ENCODE measurements at regions not wholly inside any gene's neighbourhood (a gene's known extent, or its start where the extent isn't known, plus 50 kb on each side); places are given as distances from the start of the nearest gene placed in this dataset.

DNA sequence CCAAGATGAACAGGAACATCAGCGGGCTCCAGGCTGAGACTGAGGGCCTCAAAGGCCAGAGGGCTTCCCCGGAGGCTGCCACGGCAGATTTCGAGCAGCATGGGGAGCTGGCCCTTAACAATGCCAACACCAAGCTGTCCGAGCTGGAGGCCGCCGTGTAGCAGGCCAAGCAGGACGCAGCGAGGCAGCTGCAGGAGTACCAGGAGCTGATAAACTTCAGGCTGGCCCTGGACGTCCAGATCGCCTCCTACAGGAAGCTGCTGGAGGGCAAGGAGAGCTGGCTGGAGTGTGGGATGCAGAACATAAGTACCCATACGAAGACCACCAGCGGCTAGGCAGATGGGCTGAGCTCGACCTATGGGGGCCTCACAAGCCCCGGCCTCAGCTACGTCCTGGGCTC lies 823.4 kb upstream of the NEGR1 start:
- TF ChIP-seq, protein P1, sequence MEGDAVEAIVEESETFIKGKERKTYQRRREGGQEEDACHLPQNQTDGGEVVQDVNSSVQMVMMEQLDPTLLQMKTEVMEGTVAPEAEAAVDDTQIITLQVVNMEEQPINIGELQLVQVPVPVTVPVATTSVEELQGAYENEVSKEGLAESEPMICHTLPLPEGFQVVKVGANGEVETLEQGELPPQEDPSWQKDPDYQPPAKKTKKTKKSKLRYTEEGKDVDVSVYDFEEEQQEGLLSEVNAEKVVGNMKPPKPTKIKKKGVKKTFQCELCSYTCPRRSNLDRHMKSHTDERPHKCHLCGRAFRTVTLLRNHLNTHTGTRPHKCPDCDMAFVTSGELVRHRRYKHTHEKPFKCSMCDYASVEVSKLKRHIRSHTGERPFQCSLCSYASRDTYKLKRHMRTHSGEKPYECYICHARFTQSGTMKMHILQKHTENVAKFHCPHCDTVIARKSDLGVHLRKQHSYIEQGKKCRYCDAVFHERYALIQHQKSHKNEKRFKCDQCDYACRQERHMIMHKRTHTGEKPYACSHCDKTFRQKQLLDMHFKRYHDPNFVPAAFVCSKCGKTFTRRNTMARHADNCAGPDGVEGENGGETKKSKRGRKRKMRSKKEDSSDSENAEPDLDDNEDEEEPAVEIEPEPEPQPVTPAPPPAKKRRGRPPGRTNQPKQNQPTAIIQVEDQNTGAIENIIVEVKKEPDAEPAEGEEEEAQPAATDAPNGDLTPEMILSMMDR (IDR thresholded peaks at IDR 0.05) = no peak
- Histone ChIP-seq H3K9me3 (ENCODE audit: control extremely low read depth in 1 of 3, control insufficient read depth in 2 of 3, insufficient read depth in 1 of 3, low read length in 2 of 3) (peaks cover 0 to 17% (median 0%) of the 10 kb centered on the region in 3 donors), H3K79me2 (ENCODE audit: control insufficient read depth, insufficient read depth, low read length) (no peaks in the 10 kb centered on the region), H3K27me3 (replicated peaks in 1 of 4; ENCODE audit: control extremely low read depth in 1 of 4, control insufficient read depth in 3 of 4, insufficient read depth in 4 of 4, low read length in 3 of 4) (no peaks in the 10 kb centered on the region), H3K4me2 (replicated peaks; ENCODE audit: low read depth, low read length, poor library complexity, severe bottlenecking) (no peak overlapping the region), H3K4me3 (ENCODE audit: control extremely low read depth in 1 of 5, extremely low read depth in 1 of 5, insufficient read depth in 1 of 5, low read depth in 2 of 5, low read length in 4 of 5) (no peak overlapping the region), H3K4me1 (ENCODE audit: control insufficient read depth in 2 of 2, insufficient read depth in 2 of 2, low read length in 2 of 2) (no peaks in the 10 kb centered on the region), H3K9ac (ENCODE audit: low read length) (no peak overlapping the region), H2AFZ (ENCODE audit: insufficient read depth, low read depth, low read length, poor library complexity, severe bottlenecking) (no peak overlapping the region), H3K36me3 (replicated peaks in 1 of 2; ENCODE audit: control extremely low read depth in 1 of 2, control insufficient read depth in 1 of 2, extremely low read depth in 1 of 2, insufficient read depth in 2 of 2, low read length in 1 of 2) (no peaks in the 10 kb centered on the region), H4K20me1 (ENCODE audit: control insufficient read depth, insufficient read depth, low read length, poor library complexity, severe bottlenecking) (no peaks in the 10 kb centered on the region), H3K27ac (ENCODE audit: low read length in 2 of 2) (no peak overlapping the region)
- ChIA-PET POLR2A (no interaction called here), CTCF (no interaction called here)
- peaks cover 9% of the 10 kb centered on the region for H3K9me3 Mint-ChIP-seq (ENCODE audit: insufficient read depth)
- H3K27ac Mint-ChIP-seq = no peak overlapping the region
- H3K27me3 Mint-ChIP-seq = no peaks in the 10 kb centered on the region
- ATAC-seq (ENCODE audit: low read depth) (no peak), DNase-seq (no peak)
- intact Hi-C loops (cut with micrococcal nuclease) = no loop called here
- no peak overlapping the region for H3K4me3 Mint-ChIP-seq
- no peaks in the 10 kb centered on the region for H3K4me1 Mint-ChIP-seq
- 93% methylated on average over 16 of the region's 16 CpGs for WGBS (ENCODE audit: insufficient coverage)

DNA sequence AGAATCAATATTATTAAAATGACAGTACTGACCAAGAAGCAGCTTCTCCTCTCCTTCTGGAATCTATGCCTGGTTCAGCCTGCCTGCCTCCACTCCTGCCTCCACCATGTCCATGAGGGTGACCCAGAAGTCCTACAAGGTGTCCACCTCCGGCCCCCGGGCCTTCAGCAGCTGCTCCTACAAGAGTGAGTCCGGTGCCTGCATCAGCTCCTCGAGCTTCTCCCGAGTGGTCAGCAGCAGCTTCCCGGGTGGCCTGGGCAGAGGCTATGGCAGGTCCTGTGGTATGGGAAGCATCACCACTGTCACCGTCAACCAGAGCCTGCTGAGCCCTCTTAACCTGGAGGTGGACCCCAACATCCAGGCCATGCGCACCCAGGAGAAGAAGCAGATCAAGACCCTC lies 822.4 kb upstream of the NEGR1 start:
- no peaks in the 10 kb centered on the region for H3K79me2 ChIP-seq (ENCODE audit: control insufficient read depth, insufficient read depth, low read length)
- no peak overlapping the region for H3K4me2 ChIP-seq (replicated peaks; ENCODE audit: low read depth, low read length, poor library complexity, severe bottlenecking)
- Mint-ChIP-seq H3K27ac (no peak overlapping the region), H3K27me3 (no peaks in the 10 kb centered on the region), H3K9me3 (ENCODE audit: insufficient read depth) (peaks cover 9% of the 10 kb centered on the region), H3K4me3 (no peak overlapping the region), H3K4me1 (no peaks in the 10 kb centered on the region)
- no peak for TF ChIP-seq EZH2 (IDR thresholded peaks at IDR 0.05; ENCODE audit: borderline replicate concordance, insufficient read depth, low read depth, low read length, poor library complexity, severe bottlenecking)
- TF ChIP-seq, protein P1 (IDR thresholded peaks at IDR 0.05) = no peak
- H3K36me3 ChIP-seq (replicated peaks in 1 of 2; ENCODE audit: control extremely low read depth in 1 of 2, control insufficient read depth in 1 of 2, extremely low read depth in 1 of 2, insufficient read depth in 2 of 2, low read length in 1 of 2) = no peaks in the 10 kb centered on the region
- H3K27me3 ChIP-seq (replicated peaks in 1 of 4; ENCODE audit: control extremely low read depth in 1 of 4, control insufficient read depth in 3 of 4, insufficient read depth in 4 of 4, low read length in 3 of 4) = no peaks in the 10 kb centered on the region
- intact Hi-C loops (cut with micrococcal nuclease) = no loop called here
- no peak overlapping the region for H3K27ac ChIP-seq (ENCODE audit: low read length in 2 of 2)
- H3K4me3 ChIP-seq (ENCODE audit: control extremely low read depth in 1 of 5, extremely low read depth in 1 of 5, insufficient read depth in 1 of 5, low read depth in 2 of 5, low read length in 4 of 5) = no peak overlapping the region
- no peak overlapping the region for H3K9ac ChIP-seq (ENCODE audit: low read length)
- DNase-seq (no peak), ATAC-seq (ENCODE audit: low read depth) (no peak)
- H2AFZ ChIP-seq (ENCODE audit: insufficient read depth, low read depth, low read length, poor library complexity, severe bottlenecking) = no peak overlapping the region
- 92% methylated on average over 8 of the region's 8 CpGs for WGBS (ENCODE audit: insufficient coverage)
- peaks cover 0 to 17% (median 0%) of the 10 kb centered on the region in 3 donors for H3K9me3 ChIP-seq (ENCODE audit: control extremely low read depth in 1 of 3, control insufficient read depth in 2 of 3, insufficient read depth in 1 of 3, low read length in 2 of 3)
- ChIA-PET CTCF (no interaction called here), POLR2A (no interaction called here)
- no peaks in the 10 kb centered on the region for H4K20me1 ChIP-seq (ENCODE audit: control insufficient read depth, insufficient read depth, low read length, poor library complexity, severe bottlenecking)
- H3K4me1 ChIP-seq (ENCODE audit: control insufficient read depth in 2 of 2, insufficient read depth in 2 of 2, low read length in 2 of 2) = no peaks in the 10 kb centered on the region

Measured in B cell (primary cell).